Naive thymus-derived CD4-positive, alpha-beta T cell (primary cell): ENCODE measurements at regions not wholly inside any gene's neighbourhood (a gene's known extent, or its start where the extent isn't known, plus 50 kb on each side); places are given as distances from the start of the nearest gene placed in this dataset.

Source experiments
- ATAC-seq: fragments of 150-1000 bp; cut with Tn5 transposase; 2 replicates; pipeline ENCODE4 v1.10.0; 2021; ENCODE audit warnings: mild to moderate bottlenecking, moderate library complexity
- CTCF ChIA-PET: fragments of 350-600 bp; sonication (Branson Sonifier 250); formaldehyde crosslinking; loops from one replicate; lab custom pipeline; 2021; ENCODE audit warnings: antibody characterized with exemption; lab: Charles Lee
- POLR2A ChIA-PET: fragments of 350-600 bp; sonication (Branson Sonifier 250); formaldehyde crosslinking; loops from one replicate; lab custom pipeline; 2021; ENCODE audit warnings: antibody characterized with exemption, inconsistent platforms; lab: Charles Lee
- DNase-seq, 9 donors: peaks; one replicate each; pipeline versions ENCODE4 v3.0.0 to v3.0.0-alpha.2; 2020 to 2022; ENCODE audit warnings: mixed read lengths in 1 of 9
- H3K27ac ChIP-seq: one replicate; pipeline ENCODE4 v1.7.0; 2013; ENCODE audit warnings: mild to moderate bottlenecking, low read depth, low read length, moderate library complexity
- H3K27me3 ChIP-seq, 2 donors: one replicate each; pipeline ENCODE4 v1.7.0; 2013; ENCODE audit warnings: low read length in 2 of 2, mild to moderate bottlenecking in 2 of 2, moderate library complexity in 2 of 2; ENCODE audit not compliant: control insufficient read depth in 2 of 2, insufficient read depth in 2 of 2
- H3K36me3 ChIP-seq, 3 experiments: 1 replicate in 2 of 3; 2 replicates in 1 of 3; pipeline ENCODE4 v1.7.0; 2013; ENCODE audit warnings: low read length in 3 of 3, mild to moderate bottlenecking in 3 of 3, moderate library complexity in 1 of 3; ENCODE audit not compliant: insufficient read depth in 3 of 3, control insufficient read depth in 2 of 3
- H3K4me1 ChIP-seq, 2 donors: one replicate each; pipeline ENCODE4 v1.7.0; 2013; ENCODE audit warnings: low read length in 2 of 2, mild to moderate bottlenecking in 2 of 2, moderate library complexity in 1 of 2; ENCODE audit not compliant: control insufficient read depth in 2 of 2, insufficient read depth in 2 of 2
- H3K4me3 ChIP-seq: 2 replicates; pipeline ENCODE4 v1.7.0; 2013; ENCODE audit warnings: mild to moderate bottlenecking, low read length
- H3K9me3 ChIP-seq, 3 experiments: 1 replicate in 2 of 3; 2 replicates in 1 of 3; pipeline ENCODE4 v1.7.0; 2013; ENCODE audit warnings: low read length in 3 of 3; ENCODE audit not compliant: control insufficient read depth in 2 of 3
- H3K27ac Mint-ChIP-seq, 9 donors: one replicate each; pipeline ENCODE4 v1.8.0; 2020 to 2022; ENCODE audit warnings: mixed read lengths in 9 of 9, mild to moderate bottlenecking in 8 of 9, moderate library complexity in 5 of 9, inconsistent platforms in 2 of 9
- H3K27me3 Mint-ChIP-seq, 5 donors: one replicate each; pipeline ENCODE4 v1.8.0; 2021 to 2022; ENCODE audit warnings: mixed read lengths in 5 of 5, mild to moderate bottlenecking in 1 of 5
- H3K36me3 Mint-ChIP-seq, 5 donors: one replicate each; pipeline ENCODE4 v1.8.0; 2020 to 2022; ENCODE audit warnings: mixed read lengths in 5 of 5, mild to moderate bottlenecking in 3 of 5, inconsistent platforms in 1 of 5
- H3K4me1 Mint-ChIP-seq, 7 donors: one replicate each; pipeline ENCODE4 v1.8.0; 2020 to 2022; ENCODE audit warnings: mixed read lengths in 7 of 7, mild to moderate bottlenecking in 3 of 7, inconsistent platforms in 1 of 7
- H3K4me3 Mint-ChIP-seq, 10 donors: one replicate each; pipeline ENCODE4 v1.8.0; 2020 to 2022; ENCODE audit warnings: mild to moderate bottlenecking in 10 of 10, mixed read lengths in 10 of 10, moderate library complexity in 6 of 10, inconsistent platforms in 2 of 10
- H3K9me3 Mint-ChIP-seq, 11 donors: one replicate each; pipeline ENCODE4 v1.8.0; 2020 to 2022; ENCODE audit warnings: mixed read lengths in 11 of 11, mild to moderate bottlenecking in 4 of 11, inconsistent platforms in 1 of 11, moderate library complexity in 1 of 11
- intact Hi-C, 2 donors: fragments of 100-400 bp; cut with micrococcal nuclease; formaldehyde crosslinking; loops; one replicate each; pipeline ENCODE4 v1.15.1; 2023

- POLR2A ChIA-PET = no interaction called here
- intact Hi-C loops = no loop called here
- Mint-ChIP-seq H3K27me3 (peaks cover 0 to 19% (median 0%) of the 10 kb centered on the region in 5 donors), H3K4me1 (peaks cover 0 to 17% (median 12%) of the 10 kb centered on the region in 7 donors), H3K27ac (no peak overlapping the region), H3K9me3 (no peaks in the 10 kb centered on the region), H3K4me3 (no peak overlapping the region), H3K36me3 (no peaks in the 10 kb centered on the region)
- DNase-seq = no peak
- no peak overlapping the region for H3K27ac ChIP-seq
- no peaks in the 10 kb centered on the region for H3K36me3 ChIP-seq
- H3K4me1 ChIP-seq = no peaks in the 10 kb centered on the region
- CTCF ChIA-PET = interaction anchor here (0.9 to 8.9 kb wide), 3 partner anchors 13 to 338 kb away, joined by 3 to 109 read pairs (median 5); no protein-coding TSS in a partner anchor
- H3K9me3 ChIP-seq = no peaks in the 10 kb centered on the region
- no peak overlapping the region for H3K4me3 ChIP-seq
- no peaks in the 10 kb centered on the region for H3K27me3 ChIP-seq
- no peak for ATAC-seq
Observed at GRCh38 chr13:30108913-30109237, 198.5 kb downstream of the KATNAL1 start.

GRCh38 chr13:30108216-30108912, 199.0 kb downstream of the KATNAL1 start:
- H3K4me3 ChIP-seq = no peak overlapping the region
- Mint-ChIP-seq H3K9me3 (no peaks in the 10 kb centered on the region), H3K27ac (no peak overlapping the region), H3K4me3 (no peak overlapping the region), H3K4me1 (peaks cover 0 to 13% (median 11%) of the 10 kb centered on the region in 7 donors), H3K36me3 (no peaks in the 10 kb centered on the region), H3K27me3 (peaks cover 0 to 23% (median 0%) of the 10 kb centered on the region in 5 donors)
- ChIA-PET CTCF (interaction anchor here (1.7 to 8.9 kb wide), 2 partner anchors 265 to 338 kb away, joined by 5 to 109 read pairs; no protein-coding TSS in a partner anchor), POLR2A (interaction anchor here (0.6 kb wide), 1 partner anchor 227 kb away, joined by 3 read pairs; no protein-coding TSS in a partner anchor)
- no peak overlapping the region for H3K27ac ChIP-seq
- ATAC-seq (no peak), DNase-seq (no peak)
- H3K27me3 ChIP-seq = no peaks in the 10 kb centered on the region
- no peaks in the 10 kb centered on the region for H3K9me3 ChIP-seq
- intact Hi-C loops = no loop called here
- no peaks in the 10 kb centered on the region for H3K4me1 ChIP-seq
- H3K36me3 ChIP-seq = no peaks in the 10 kb centered on the region

- no peaks in the 10 kb centered on the region for H3K36me3 Mint-ChIP-seq
- Histone ChIP-seq H3K4me1 (no peaks in the 10 kb centered on the region), H3K36me3 (no peaks in the 10 kb centered on the region), H3K27ac (no peak overlapping the region), H3K9me3 (no peaks in the 10 kb centered on the region), H3K27me3 (no peaks in the 10 kb centered on the region), H3K4me3 (no peak overlapping the region)
- peak; percentile 85 for ATAC-seq
- POLR2A ChIA-PET = interaction anchor here (0.6 kb wide), 1 partner anchor 226 kb away, joined by 3 read pairs; no protein-coding TSS in a partner anchor
- H3K4me1 Mint-ChIP-seq = peaks cover 0 to 5% (median 4%) of the 10 kb centered on the region in 7 donors
- no peak for DNase-seq
- CTCF ChIA-PET = interaction anchor here (0.7 kb wide), 1 partner anchor 259 kb away, joined by 4 read pairs; no protein-coding TSS in a partner anchor
- no peak overlapping the region for H3K4me3 Mint-ChIP-seq
- no peak overlapping the region for H3K27ac Mint-ChIP-seq
- H3K9me3 Mint-ChIP-seq = no peaks in the 10 kb centered on the region
- H3K27me3 Mint-ChIP-seq = peaks cover 0 to 21% (median 0%) of the 10 kb centered on the region in 5 donors
- intact Hi-C loops = no loop called here
Observed at GRCh38 chr13:30107521-30108136, 199.7 kb downstream of the KATNAL1 start.

- DNase-seq = no peak
- Mint-ChIP-seq H3K36me3 (no peaks in the 10 kb centered on the region), H3K27me3 (peaks cover 0 to 24% (median 0%) of the 10 kb centered on the region in 5 donors), H3K9me3 (peaks cover 0 to 1% (median 0%) of the 10 kb centered on the region in 11 donors), H3K4me1 (peaks cover 0 to 3% (median under 1%) of the 10 kb centered on the region in 7 donors), H3K4me3 (no peak overlapping the region), H3K27ac (no peak overlapping the region)
- Histone ChIP-seq H3K4me3 (no peak overlapping the region), H3K9me3 (no peaks in the 10 kb centered on the region), H3K4me1 (no peaks in the 10 kb centered on the region), H3K27me3 (no peaks in the 10 kb centered on the region), H3K36me3 (no peaks in the 10 kb centered on the region), H3K27ac (no peak overlapping the region)
- CTCF ChIA-PET = interaction anchor here (0.6 to 1.0 kb wide), 3 partner anchors 260 to 347 kb away, joined by 3 to 4 read pairs (median 3); no protein-coding TSS in a partner anchor
- intact Hi-C loops = no loop called here
- POLR2A ChIA-PET = no interaction called here
- peak; percentile 69 for ATAC-seq
Observed at GRCh38 chr13:30107121-30107520, 200.2 kb downstream of the KATNAL1 start.

DNA sequence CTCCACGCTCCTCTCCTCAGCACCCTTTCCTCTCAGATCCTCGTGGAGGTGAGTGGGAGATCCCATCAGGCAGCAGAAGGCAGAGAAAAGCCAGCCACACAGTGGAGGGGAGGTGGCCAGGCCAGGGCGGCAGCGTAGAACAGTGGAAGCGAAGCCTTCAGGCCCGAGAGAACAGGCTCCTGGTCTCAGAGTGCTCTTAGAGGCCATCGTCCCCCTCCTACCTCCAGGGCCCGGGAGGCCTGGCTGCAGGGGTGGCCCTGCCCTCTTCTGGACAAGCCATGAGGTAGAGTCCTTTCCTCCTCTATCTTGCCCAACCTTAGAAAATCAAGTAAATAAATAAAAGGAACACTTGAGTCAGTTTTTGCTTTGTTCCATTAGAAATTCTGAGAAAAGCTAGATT, 202.0 kb downstream of the KATNAL1 start:
- no peak overlapping the region for H3K27ac ChIP-seq
- H3K36me3 ChIP-seq = no peaks in the 10 kb centered on the region
- intact Hi-C loops = no loop called here
- H3K4me1 Mint-ChIP-seq = no peaks in the 10 kb centered on the region
- ChIA-PET CTCF (interaction anchor here (1.9 to 2.5 kb wide), 2 partner anchors 169 to 334 kb away, joined by 6 to 7 read pairs; no protein-coding TSS in a partner anchor), POLR2A (no interaction called here)
- no peaks in the 10 kb centered on the region for H3K27me3 ChIP-seq
- peaks cover 0 to 1% (median 0%) of the 10 kb centered on the region in 11 donors for H3K9me3 Mint-ChIP-seq
- H3K4me1 ChIP-seq = no peaks in the 10 kb centered on the region
- no peak overlapping the region for H3K4me3 Mint-ChIP-seq
- ATAC-seq (no peak), DNase-seq (no peak)
- peaks cover 0 to 24% (median 0%) of the 10 kb centered on the region in 5 donors for H3K27me3 Mint-ChIP-seq
- H3K36me3 Mint-ChIP-seq = no peaks in the 10 kb centered on the region
- H3K9me3 ChIP-seq = no peaks in the 10 kb centered on the region
- no peak overlapping the region for H3K4me3 ChIP-seq
- no peak overlapping the region for H3K27ac Mint-ChIP-seq

- no peak overlapping the region for H3K4me3 Mint-ChIP-seq
- peaks cover 0 to 29% (median 0%) of the 10 kb centered on the region in 5 donors for H3K27me3 Mint-ChIP-seq
- POLR2A ChIA-PET = no interaction called here
- CTCF ChIA-PET = interaction anchor here (1.3 to 2.5 kb wide), 2 partner anchors 11 to 332 kb away, joined by 4 to 7 read pairs; no protein-coding TSS in a partner anchor
- Histone ChIP-seq H3K27ac (no peak overlapping the region), H3K27me3 (no peaks in the 10 kb centered on the region), H3K4me3 (no peak overlapping the region), H3K4me1 (no peaks in the 10 kb centered on the region), H3K36me3 (no peaks in the 10 kb centered on the region), H3K9me3 (no peaks in the 10 kb centered on the region)
- no peak overlapping the region for H3K27ac Mint-ChIP-seq
- ATAC-seq (no peak), DNase-seq (no peak)
- intact Hi-C loops = no loop called here
- H3K4me1 Mint-ChIP-seq = no peaks in the 10 kb centered on the region
- H3K9me3 Mint-ChIP-seq = peaks cover 0 to 1% (median 0%) of the 10 kb centered on the region in 11 donors
- H3K36me3 Mint-ChIP-seq = no peaks in the 10 kb centered on the region
Observed at GRCh38 chr13:30103161-30103840, 204.1 kb downstream of the KATNAL1 start.
